PC-9 (cell line): ENCODE measurements at regions not wholly inside any gene's neighbourhood (a gene's known extent, or its start where the extent isn't known, plus 50 kb on each side); places are given as distances from the start of the nearest gene placed in this dataset.

Experiments
- BruUV-seq: library from RNA; stranded (reverse); fragments of 400-500 nt; replicated peaks from 2 replicates; lab custom pipeline; 2021; lab: Mats Ljungman, UMichigan
- CTCF ChIA-PET: fragments of 300-600 bp; sonication (Branson Sonifier 250); formaldehyde crosslinking; loops from one replicate; lab custom pipeline; 2022; ENCODE audit warnings: antibody characterized with exemption; lab: Charles Lee
- POLR2A ChIA-PET: fragments of 300-600 bp; sonication (Branson Sonifier 250); formaldehyde crosslinking; loops from one replicate; lab custom pipeline; 2022; ENCODE audit warnings: antibody characterized with exemption; ENCODE audit not compliant: unreplicated experiment; lab: Charles Lee
- DNase-seq, 2 experiments: peaks; one replicate each; pipeline versions ENCODE4 v3.0.0 to v3.0.0-alpha.2; 2015 to 2022; ENCODE audit warnings: mixed read lengths in 1 of 2
- H2AFZ ChIP-seq: fragments of 200-600 bp; sonication (generic); 2 replicates; pipeline ENCODE4 v1.8.1; 2017; ENCODE audit warnings: antibody characterized with exemption
- H3F3A ChIP-seq: fragments of 200-600 bp; sonication (generic); 2 replicates; pipeline ENCODE4 v1.8.1; 2017; ENCODE audit warnings: antibody characterized with exemption, mild to moderate bottlenecking, low read depth; ENCODE audit not compliant: insufficient read depth
- H3K27ac ChIP-seq: fragments of 200-600 bp; sonication (generic); 2 replicates; pipeline ENCODE4 v1.6.1; 2016; ENCODE audit warnings: mixed run types
- H3K27me3 ChIP-seq: fragments of 200-600 bp; sonication (generic); 2 replicates; pipeline ENCODE4 v1.6.1; 2016; ENCODE audit warnings: low read depth, mixed run types; ENCODE audit not compliant: insufficient read depth
- H3K36me3 ChIP-seq: fragments of 200-600 bp; sonication (generic); 2 replicates; pipeline ENCODE4 v1.6.1; 2016; ENCODE audit warnings: low read depth, mixed run types
- H3K4me1 ChIP-seq: fragments of 200-600 bp; sonication (generic); replicated peaks from 2 replicates; pipeline ENCODE4 v1.6.1; 2016; ENCODE audit warnings: mixed run types; ENCODE audit not compliant: insufficient read depth
- H3K4me2 ChIP-seq: fragments of 200-600 bp; sonication (generic); 2 replicates; pipeline ENCODE4 v1.6.1; 2017; ENCODE audit warnings: mixed run types
- H3K4me3 ChIP-seq: fragments of 200-600 bp; sonication (generic); 2 replicates; pipeline ENCODE4 v1.6.1; 2016; ENCODE audit warnings: mixed run types
- H3K79me2 ChIP-seq: fragments of 200-600 bp; sonication (generic); 2 replicates; pipeline ENCODE4 v1.6.1; 2017; ENCODE audit warnings: low read depth, mixed run types
- H3K9me2 ChIP-seq: fragments of 200-600 bp; sonication (generic); 2 replicates; pipeline ENCODE4 v1.8.1; 2017; ENCODE audit warnings: mild to moderate bottlenecking; ENCODE audit not compliant: insufficient read depth
- H3K9me3 ChIP-seq: fragments of 200-600 bp; sonication (generic); 2 replicates; pipeline ENCODE4 v1.8.1; 2016; ENCODE audit warnings: low read depth; ENCODE audit not compliant: insufficient read depth
- H4K20me1 ChIP-seq: fragments of 200-600 bp; sonication (generic); 2 replicates; pipeline ENCODE4 v1.8.1; 2017; ENCODE audit not compliant: insufficient read depth
- CTCF ChIP-seq: fragments of 200-600 bp; sonication (generic); conservative IDR thresholded peaks from 2 replicates; pipeline ENCODE4 v1.6.1; 2017; ENCODE audit warnings: mixed run types, antibody characterized with exemption, mild to moderate bottlenecking, moderate library complexity
- EZH2 ChIP-seq: fragments of 200-600 bp; sonication (generic); IDR thresholded peaks from 2 replicates; pipeline ENCODE4 v1.8.0; 2017; ENCODE audit warnings: antibody characterized with exemption, low read depth
- intact Hi-C: fragments of 100-400 bp; cut with micrococcal nuclease; formaldehyde crosslinking; loops from one replicate; pipeline ENCODE4 v1.10.0; 2022; ENCODE audit not compliant: unreplicated experiment

- no peak overlapping the region for H2AFZ ChIP-seq
- no peaks in the 10 kb centered on the region for H3K79me2 ChIP-seq
- no peak overlapping the region for H3K27ac ChIP-seq
- H3K4me2 ChIP-seq = no peak overlapping the region
- no peaks in the 10 kb centered on the region for H3K36me3 ChIP-seq
- DNase-seq = no peak
- no peaks in the 10 kb centered on the region for H3K9me2 ChIP-seq
- no peak overlapping the region for H3K4me3 ChIP-seq
- no peaks in the 10 kb centered on the region for H4K20me1 ChIP-seq
- no peaks in the 10 kb centered on the region for H3K4me1 ChIP-seq
- no peak for TF ChIP-seq EZH2
- TF ChIP-seq CTCF = no peak
- no TSS peak for BruUV-seq
- no peaks in the 10 kb centered on the region for H3F3A ChIP-seq
- POLR2A ChIA-PET = no interaction called here
- CTCF ChIA-PET = no interaction called here
- no peaks in the 10 kb centered on the region for H3K27me3 ChIP-seq
- no peaks in the 10 kb centered on the region for H3K9me3 ChIP-seq
- intact Hi-C loops = no loop called here
Measured at GRCh38 chr12:29867823-29868222, 84.1 kb upstream of the TMTC1 start.

GRCh38 chr12:29863665-29864064, 79.9 kb upstream of the TMTC1 start:
- H3K79me2 ChIP-seq = no peaks in the 10 kb centered on the region
- no peak overlapping the region for H3K4me2 ChIP-seq
- no peak overlapping the region for H3K27ac ChIP-seq
- no peak overlapping the region for H3K4me3 ChIP-seq
- H3K27me3 ChIP-seq = no peaks in the 10 kb centered on the region
- no peaks in the 10 kb centered on the region for H3K9me3 ChIP-seq
- POLR2A ChIA-PET = no interaction called here
- H3K36me3 ChIP-seq = no peaks in the 10 kb centered on the region
- H2AFZ ChIP-seq = no peak overlapping the region
- no peak for DNase-seq
- H3F3A ChIP-seq = no peaks in the 10 kb centered on the region
- H4K20me1 ChIP-seq = no peaks in the 10 kb centered on the region
- no peaks in the 10 kb centered on the region for H3K9me2 ChIP-seq
- BruUV-seq = no TSS peak
- CTCF ChIA-PET = no interaction called here
- H3K4me1 ChIP-seq = no peaks in the 10 kb centered on the region
- intact Hi-C loops = no loop called here
- TF ChIP-seq CTCF (no peak), EZH2 (no peak)

- Histone ChIP-seq H3K27me3 (no peaks in the 10 kb centered on the region), H3F3A (no peaks in the 10 kb centered on the region), H3K4me2 (no peak overlapping the region), H3K9me2 (no peaks in the 10 kb centered on the region), H3K27ac (no peak overlapping the region), H3K36me3 (no peaks in the 10 kb centered on the region), H3K4me1 (no peaks in the 10 kb centered on the region), H4K20me1 (no peaks in the 10 kb centered on the region), H3K4me3 (no peak overlapping the region), H2AFZ (no peak overlapping the region), H3K79me2 (no peaks in the 10 kb centered on the region), H3K9me3 (no peaks in the 10 kb centered on the region)
- no TSS peak for BruUV-seq
- no peak for TF ChIP-seq EZH2
- TF ChIP-seq CTCF = no peak
- ChIA-PET CTCF (no interaction called here), POLR2A (no interaction called here)
- intact Hi-C loops = no loop called here
- no peak for DNase-seq
Measured at GRCh38 chr12:29858270-29858786, 74.6 kb upstream of the TMTC1 start.
